A549 (cell line): ENCODE measurements at regions not wholly inside any gene's neighbourhood (a gene's known extent, or its start where the extent isn't known, plus 50 kb on each side); places are given as distances from the start of the nearest gene placed in this dataset.
"Not testable (repeated sequence)": the region's sequence is repeated elsewhere in the genome, so short reads cannot be mapped to it uniquely, and the experiment has no call there.

Source experiments
- ATAC-seq, 2 experiments: fragments of 200-7000 bp in 1 of 2; fragments of >200 bp in 1 of 2; cut with Nextera tagmentation in 1 of 2; cut with Tn5 transposase in 1 of 2; 3 replicates each; pipeline versions ENCODE4 v1.8.0 to v1.9.1; 2018 to 2020; ENCODE audit warnings: mild to moderate bottlenecking in 1 of 2, moderate library complexity in 1 of 2
- CTCF ChIA-PET: fragments of 300-600 bp; sonication (Branson Sonifier 250); formaldehyde crosslinking; extraction: SDS; loops from one replicate; lab custom pipeline; 2021; ENCODE audit warnings: antibody characterized with exemption, inconsistent platforms; lab: Yijun Ruan, JAX
- POLR2A ChIA-PET: fragments of 350-600 bp; formaldehyde crosslinking; extraction: SDS; loops from one replicate; lab custom pipeline; 2021; ENCODE audit warnings: antibody characterized with exemption, inconsistent platforms; lab: Yijun Ruan, JAX
- DNase-seq, 2 experiments: peaks; one replicate each; pipeline versions ENCODE4 v3.0.0 to v3.0.0-alpha.2; 2011 to 2016; ENCODE audit warnings: low read depth in 1 of 2, low spot score in 1 of 2
- FAIRE-seq: peaks from 2 replicates; lab custom pipeline; 2011; peaks lifted over from hg19 to GRCh38; lab: Jason Lieb, UNC
- H3K27ac ChIP-seq, 2 experiments: fragments of >200 bp; sonication (Bioruptor Twin); formaldehyde crosslinking; 3 replicates each; pipeline ENCODE4 v1.5.1; 2016 to 2017
- H3K4me1 ChIP-seq: fragments of >200 bp; sonication (Bioruptor Twin); formaldehyde crosslinking; 3 replicates; pipeline ENCODE4 v1.6.1; 2016
- H3K4me2 ChIP-seq: fragments of >200 bp; sonication (Bioruptor Twin); formaldehyde crosslinking; 3 replicates; pipeline ENCODE4 v1.6.1; 2016
- H3K4me3 ChIP-seq: fragments of >200 bp; sonication (Bioruptor Twin); formaldehyde crosslinking; 3 replicates; pipeline ENCODE4 v1.5.1; 2016
- H3K9me3 ChIP-seq: fragments of >200 bp; sonication (Bioruptor Twin); formaldehyde crosslinking; 3 replicates; pipeline ENCODE4 v1.6.1; 2016
- BCL3 ChIP-seq: fragments of >200 bp; sonication (Bioruptor Twin); formaldehyde crosslinking; IDR thresholded peaks from 3 replicates; pipeline ENCODE4 v1.6.1; 2016
- BHLHE40 ChIP-seq: IDR thresholded peaks from 2 replicates; pipeline ENCODE4 v1.6.1; 2012; ENCODE audit warnings: low read depth, low read length, inconsistent platforms
- CBX2 ChIP-seq: fragments of 200-600 bp; sonication (generic); IDR thresholded peaks from 2 replicates; pipeline ENCODE4 v1.6.1; 2016; ENCODE audit warnings: low read depth, mild to moderate bottlenecking, borderline replicate concordance
- CHD2 ChIP-seq: fragments of 150-350 bp; IDR thresholded peaks from 2 replicates; pipeline ENCODE4 v1.6.1; 2014; ENCODE audit warnings: low read length; ENCODE audit not compliant: partially characterized antibody
- CTCF ChIP-seq: fragments of >200 bp; sonication (Bioruptor Twin); formaldehyde crosslinking; IDR thresholded peaks from 3 replicates; pipeline ENCODE4 v1.5.1; 2016
- EHF ChIP-seq: fragments of 250-450 bp; sonication (Bioruptor Pico); IDR thresholded peaks from 2 replicates; pipeline ENCODE4 v1.5.0; 2020; ENCODE audit warnings: mild to moderate bottlenecking
- FOSB ChIP-seq: fragments of 250-450 bp; sonication (Bioruptor Pico); IDR thresholded peaks from 2 replicates; pipeline ENCODE4 v1.5.0; 2020; ENCODE audit warnings: mild to moderate bottlenecking, moderate library complexity
- FOSL2 ChIP-seq, 2 experiments: fragments of 450-650 bp in 1 of 2; fragments of >200 bp in 1 of 2; sonication (Bioruptor Twin) in 1 of 2; formaldehyde crosslinking; IDR thresholded peaks; 2 replicates each; pipeline versions ENCODE4 v1.5.0 to v1.6.1; 2016 to 2020; ENCODE audit warnings: mild to moderate bottlenecking in 1 of 2, moderate library complexity in 1 of 2
- GATA3 ChIP-seq: IDR thresholded peaks from 2 replicates; pipeline ENCODE4 v1.6.1; 2012; ENCODE audit warnings: borderline replicate concordance
- HDAC2 ChIP-seq: fragments of 200-600 bp; sonication (generic); IDR thresholded peaks from 2 replicates; pipeline ENCODE4 v1.6.1; 2016
- HES2 ChIP-seq: fragments of >200 bp; sonication (Bioruptor Twin); formaldehyde crosslinking; IDR thresholded peaks from 2 replicates; pipeline ENCODE4 v1.6.1; 2016
- HOXA7 ChIP-seq: fragments of 250-450 bp; sonication (Bioruptor Pico); IDR thresholded peaks from 2 replicates; pipeline ENCODE4 v1.5.0; 2020; ENCODE audit warnings: mild to moderate bottlenecking, moderate library complexity
- KDM5A ChIP-seq: fragments of 200-600 bp; sonication (generic); IDR thresholded peaks from 2 replicates; pipeline ENCODE4 v1.6.1; 2016; ENCODE audit warnings: antibody characterized with exemption, mild to moderate bottlenecking
- NPAS2 ChIP-seq: fragments of 250-450 bp; sonication (Bioruptor Pico); IDR thresholded peaks from 2 replicates; pipeline ENCODE4 v1.8.0; 2022; ENCODE audit warnings: mild to moderate bottlenecking, moderate library complexity, borderline replicate concordance
- NR3C1 ChIP-seq: fragments of >200 bp; sonication (Bioruptor Twin); formaldehyde crosslinking; IDR thresholded peaks from 3 replicates; pipeline ENCODE4 v1.6.1; 2017
- POLR2AphosphoS2 ChIP-seq: conservative IDR thresholded peaks from 2 replicates; pipeline ENCODE4 v1.6.1; 2012; ENCODE audit warnings: low read length, improper control_type of control experiment, inconsistent platforms
- REST ChIP-seq: fragments of 200-600 bp; sonication (generic); IDR thresholded peaks from 2 replicates; pipeline ENCODE4 v1.6.1; 2016; ENCODE audit warnings: antibody characterized with exemption, mild to moderate bottlenecking, moderate library complexity
- RNF2 ChIP-seq: fragments of 200-600 bp; sonication (generic); IDR thresholded peaks from 2 replicates; pipeline ENCODE4 v1.6.1; 2016; ENCODE audit warnings: low read depth, mild to moderate bottlenecking, antibody characterized with exemption, moderate library complexity, borderline replicate concordance
- TP53 ChIP-seq: fragments of 250-450 bp; sonication (Bioruptor Pico); IDR thresholded peaks from 2 replicates; pipeline ENCODE4 v1.5.0; 2021; ENCODE audit warnings: mild to moderate bottlenecking, moderate library complexity
- USF2 ChIP-seq: fragments of 450-650 bp; IDR thresholded peaks from 2 replicates; pipeline ENCODE4 v1.6.1; 2014; ENCODE audit warnings: antibody characterized with exemption
- ZC3H11A ChIP-seq: fragments of 450-650 bp; IDR thresholded peaks from 2 replicates; pipeline ENCODE4 v1.6.1; 2014; ENCODE audit warnings: antibody characterized with exemption, mild to moderate bottlenecking
- ZNF302 ChIP-seq: fragments of 250-450 bp; sonication (Bioruptor Pico); IDR thresholded peaks from 2 replicates; pipeline ENCODE4 v1.9.0; 2021; ENCODE audit warnings: inconsistent platforms, mild to moderate bottlenecking, moderate library complexity
- WGBS: methylation state at CpG from one replicate; pipeline ENCODE4 v1.1.6; 2017; ENCODE audit errors: missing lambda C conversion rate; 5-methylcytosine and 5-hydroxymethylcytosine counted together

- CTCF ChIA-PET = interaction anchor here (0.7 to 1.2 kb wide), 2 partner anchors 9 to 132 kb away, joined by 3 read pairs; no protein-coding TSS in a partner anchor
- Histone ChIP-seq H3K4me2 (no peak overlapping the region), H3K4me3 (no peak overlapping the region), H3K9me3 (no peaks in the 10 kb centered on the region), H3K4me1 (peaks cover 17% of the 10 kb centered on the region), H3K27ac (no peak overlapping the region)
- WGBS = 77% methylated on average over 12 of the region's 12 CpGs
- TF ChIP-seq BCL3 (no peak), EHF (CRISPR knock-in tag) (no peak), HDAC2 (no peak), RNF2 (no peak), NPAS2 (CRISPR knock-in tag) (no peak), USF2 (no peak), ZC3H11A (no peak)
- POLR2A ChIA-PET = no interaction called here
- FAIRE-seq (no peak), ATAC-seq (no peak), DNase-seq (no peak)
Measured at GRCh38 chr2:109677835-109678580, 63.8 kb downstream of the SOWAHC start.

GRCh38 chr2:109678724-109679201, 64.6 kb downstream of the SOWAHC start:
- H3K9me3 ChIP-seq, H3K27ac ChIP-seq, FAIRE-seq, H3K4me2 ChIP-seq, POLR2A ChIA-PET, DNase-seq, H3K4me3 ChIP-seq: not testable (repeated sequence)
- CTCF ChIA-PET = interaction anchor here (0.7 kb wide), 1 partner anchor 133 kb away, joined by 3 read pairs; no protein-coding TSS in a partner anchor
- WGBS = 76% methylated on average over 10 of the region's 10 CpGs
- peaks cover 17% of the 10 kb centered on the region for H3K4me1 ChIP-seq
- ATAC-seq = peak; percentile 51 to 67; a peak in 4 of 6 replicates

GRCh38 chr2:109679225-109679624, 65.1 kb downstream of the SOWAHC start:
- H3K9me3 ChIP-seq = no peaks in the 10 kb centered on the region
- H3K27ac ChIP-seq = no peak overlapping the region
- no peak overlapping the region for H3K4me3 ChIP-seq
- CTCF ChIA-PET = no interaction called here
- peaks cover 17% of the 10 kb centered on the region for H3K4me1 ChIP-seq
- FAIRE-seq = no peak
- TF ChIP-seq CTCF (no peak), HES2 (no peak), GATA3 (no peak), ZNF302 (CRISPR knock-in tag) (no peak), CHD2 (no peak), TP53 (CRISPR knock-in tag) (no peak), REST (no peak), POLR2AphosphoS2 (no peak), KDM5A (no peak), FOSB (CRISPR knock-in tag) (no peak), RNF2 (no peak), NR3C1 (no peak), FOSL2 (IDR thresholded peaks at IDR 0.05) (no peak), FOSL2 (CRISPR knock-in tag; IDR thresholded peaks at IDR 0.05) (no peak), BHLHE40 (no peak), HDAC2 (no peak), EHF (CRISPR knock-in tag) (no peak), HOXA7 (CRISPR knock-in tag) (no peak), USF2 (no peak), CBX2 (no peak)
- TF ChIP-seq, all 56 proteins: peak for 0
- 84% methylated on average over 3 of the region's 3 CpGs for WGBS
- ATAC-seq = no peak
- POLR2A ChIA-PET = no interaction called here
- no peak for DNase-seq
- H3K4me2 ChIP-seq = no peak overlapping the region
